RWPE1 (cell line): ENCODE measurements at regions not wholly inside any gene's neighbourhood (a gene's known extent, or its start where the extent isn't known, plus 50 kb on each side); places are given as distances from the start of the nearest gene placed in this dataset.

Experiments used
- CTCF ChIA-PET: fragments of 350-600 bp; sonication (Branson Sonifier 250); formaldehyde crosslinking; extraction: SDS; loops from one replicate; lab custom pipeline; 2021; lab: Yijun Ruan, JAX
- POLR2A ChIA-PET: fragments of 400-600 bp; formaldehyde crosslinking; extraction: SDS; loops from one replicate; lab custom pipeline; 2020; ENCODE audit warnings: antibody characterized with exemption; ENCODE audit not compliant: low non-redundant PET; lab: Yijun Ruan, JAX
- DNase-seq: peaks from one replicate; pipeline ENCODE4 v3.0.0; 2012; ENCODE audit warnings: low spot score
- H3K27ac ChIP-seq: fragments of 450-650 bp; 2 replicates; pipeline ENCODE4 v1.5.1; 2017
- CTCF ChIP-seq: fragments of 450-650 bp; conservative IDR thresholded peaks from 2 replicates; pipeline ENCODE4 v1.5.1; 2017; ENCODE audit warnings: low read depth, mild to moderate bottlenecking

GRCh38 chr4:122246551-122246950 is 94.4 kb downstream of the BLTP1 start:
- no peak for TF ChIP-seq CTCF
- ChIA-PET POLR2A (no interaction called here), CTCF (no interaction called here)
- no peak for DNase-seq
- no peak overlapping the region for H3K27ac ChIP-seq

- ChIA-PET CTCF (interaction anchor here (1.0 kb wide), 1 partner anchor 425 kb away, joined by 3 read pairs; no protein-coding TSS in a partner anchor), POLR2A (no interaction called here)
- DNase-seq = no peak
- no peak overlapping the region for H3K27ac ChIP-seq
- TF ChIP-seq CTCF = no peak
Measured at GRCh38 chr4:122249357-122249756, 97.2 kb downstream of the BLTP1 start.

DNA sequence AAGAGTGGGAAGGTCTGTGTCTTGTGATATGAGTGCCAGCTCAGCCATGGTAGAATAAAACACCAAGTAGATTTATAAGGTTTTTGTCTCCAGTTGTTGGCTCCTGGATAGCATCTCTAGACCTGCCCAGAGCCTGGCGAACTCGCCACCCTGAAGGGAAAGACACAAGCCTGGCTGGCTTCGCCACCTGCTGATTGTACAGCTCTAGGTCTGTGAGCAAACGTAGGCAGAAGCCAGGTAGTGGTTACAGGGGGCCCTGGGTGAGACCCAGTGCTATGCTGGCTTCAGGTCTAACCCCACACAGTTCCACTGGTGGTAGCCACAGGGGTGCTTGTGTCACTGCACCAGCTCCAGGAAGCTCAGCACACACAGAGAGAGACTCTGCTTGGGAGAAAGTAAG is 100.5 kb downstream of the BLTP1 start:
- no peak overlapping the region for H3K27ac ChIP-seq
- POLR2A ChIA-PET = no interaction called here
- CTCF ChIA-PET = no interaction called here
- no peak for DNase-seq
- no peak for TF ChIP-seq CTCF

GRCh38 chr4:122259849-122260248 is 107.7 kb downstream of the BLTP1 start:
- no peak for TF ChIP-seq CTCF
- ChIA-PET POLR2A (no interaction called here), CTCF (no interaction called here)
- no peak for DNase-seq
- H3K27ac ChIP-seq = no peak overlapping the region

DNA sequence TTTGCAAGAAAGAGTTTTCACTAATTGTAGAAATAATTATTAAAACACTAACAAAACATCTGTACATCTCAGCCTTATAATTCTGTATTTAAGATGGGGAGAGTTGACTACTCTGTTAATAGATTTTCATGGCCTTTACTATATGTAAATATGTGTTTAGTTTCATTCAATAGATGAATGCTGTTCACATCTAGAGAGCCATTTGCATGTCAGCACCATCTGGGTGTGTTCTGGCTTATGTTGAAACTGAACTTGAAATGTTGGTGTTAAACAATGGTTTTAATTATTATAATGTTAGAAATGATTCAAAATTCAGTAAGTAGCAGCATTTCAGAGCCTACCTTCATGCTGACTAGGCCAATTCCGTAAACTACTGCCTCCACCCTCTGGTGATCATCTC is 102.5 kb upstream of the ADAD1 start:
- ChIA-PET CTCF (no interaction called here), POLR2A (no interaction called here)
- DNase-seq = no peak
- no peak overlapping the region for H3K27ac ChIP-seq
- TF ChIP-seq CTCF = no peak

DNA sequence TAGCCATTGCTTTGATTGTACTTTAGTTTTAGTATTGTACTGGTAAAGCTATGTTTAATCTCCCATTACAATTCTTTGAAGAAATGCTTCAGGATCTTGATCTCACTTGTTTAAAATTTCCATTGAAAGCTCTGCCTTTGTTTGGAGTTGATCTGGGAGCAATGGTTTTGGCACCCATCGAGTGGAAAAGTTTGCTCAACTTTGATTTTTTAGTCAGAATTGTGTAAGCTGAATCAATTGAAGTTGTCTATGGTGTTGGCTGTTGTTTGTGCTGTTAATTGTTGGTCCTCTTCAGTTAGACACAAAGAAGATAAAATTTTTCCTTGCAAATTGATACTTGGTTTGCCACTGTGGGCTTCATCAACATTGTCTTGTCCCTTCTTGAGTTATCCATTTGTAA is 99.8 kb upstream of the ADAD1 start:
- no peak for DNase-seq
- TF ChIP-seq CTCF = no peak
- POLR2A ChIA-PET = no interaction called here
- no peak overlapping the region for H3K27ac ChIP-seq
- CTCF ChIA-PET = no interaction called here

DNA sequence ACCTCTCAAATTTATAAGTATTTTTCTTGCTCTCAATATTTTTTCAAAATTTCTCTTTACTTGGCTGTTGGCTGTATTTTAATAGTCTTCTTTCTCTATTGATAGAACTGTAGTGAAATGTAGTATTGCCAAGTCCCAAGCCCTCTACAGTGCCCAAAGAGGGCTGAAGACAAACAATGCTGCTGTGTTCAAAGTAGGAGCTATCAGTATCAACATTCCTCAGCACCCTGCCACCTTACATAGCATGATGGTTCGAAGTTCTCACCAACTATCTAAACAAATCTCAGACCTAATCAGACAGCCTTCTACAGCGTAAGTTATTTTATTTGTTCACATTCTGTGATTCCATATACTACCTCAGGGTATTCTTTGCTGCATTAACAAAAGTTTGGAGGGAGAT is 99.1 kb upstream of the ADAD1 start:
- POLR2A ChIA-PET = no interaction called here
- TF ChIP-seq CTCF = no peak
- H3K27ac ChIP-seq = no peak overlapping the region
- CTCF ChIA-PET = no interaction called here
- DNase-seq = no peak
